ENCODE measurements at regions not wholly inside any gene's neighbourhood (a gene's known extent, or its start where the extent isn't known, plus 50 kb on each side); places are given as distances from the start of the nearest gene placed in this dataset.

DNA sequence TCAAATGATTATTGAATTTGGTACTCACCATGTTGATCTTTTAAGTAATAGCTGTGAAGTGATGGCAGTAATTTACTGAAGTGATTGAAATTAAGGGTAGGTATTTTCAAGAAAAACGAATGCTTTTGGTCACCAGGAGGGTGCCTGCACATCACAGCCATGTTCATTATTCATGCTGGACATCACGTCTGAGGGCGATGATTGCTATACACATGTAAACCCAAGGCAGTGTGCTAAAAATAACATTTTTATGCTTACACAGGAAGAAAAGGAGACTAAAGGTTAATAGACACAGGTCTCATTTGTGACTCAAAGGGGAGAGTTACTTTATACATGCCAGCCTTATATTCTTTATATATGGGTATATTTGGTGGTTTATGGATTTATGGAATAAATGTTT is 1146.0 kb downstream of the NLGN4X start:
- Mint-ChIP-seq H3K4me3 (no peak overlapping the region), H3K27me3 (no peaks in the 10 kb centered on the region), H3K9me3 (peaks cover 1% of the 10 kb centered on the region), H3K27ac (no peak overlapping the region), H3K36me3 (ENCODE audit: low read depth) (no peaks in the 10 kb centered on the region), H3K4me1 (ENCODE audit: low read depth) (no peaks in the 10 kb centered on the region)
- ChIA-PET POLR2A (no interaction called here), CTCF (no interaction called here)
- TF ChIP-seq, protein P1, sequence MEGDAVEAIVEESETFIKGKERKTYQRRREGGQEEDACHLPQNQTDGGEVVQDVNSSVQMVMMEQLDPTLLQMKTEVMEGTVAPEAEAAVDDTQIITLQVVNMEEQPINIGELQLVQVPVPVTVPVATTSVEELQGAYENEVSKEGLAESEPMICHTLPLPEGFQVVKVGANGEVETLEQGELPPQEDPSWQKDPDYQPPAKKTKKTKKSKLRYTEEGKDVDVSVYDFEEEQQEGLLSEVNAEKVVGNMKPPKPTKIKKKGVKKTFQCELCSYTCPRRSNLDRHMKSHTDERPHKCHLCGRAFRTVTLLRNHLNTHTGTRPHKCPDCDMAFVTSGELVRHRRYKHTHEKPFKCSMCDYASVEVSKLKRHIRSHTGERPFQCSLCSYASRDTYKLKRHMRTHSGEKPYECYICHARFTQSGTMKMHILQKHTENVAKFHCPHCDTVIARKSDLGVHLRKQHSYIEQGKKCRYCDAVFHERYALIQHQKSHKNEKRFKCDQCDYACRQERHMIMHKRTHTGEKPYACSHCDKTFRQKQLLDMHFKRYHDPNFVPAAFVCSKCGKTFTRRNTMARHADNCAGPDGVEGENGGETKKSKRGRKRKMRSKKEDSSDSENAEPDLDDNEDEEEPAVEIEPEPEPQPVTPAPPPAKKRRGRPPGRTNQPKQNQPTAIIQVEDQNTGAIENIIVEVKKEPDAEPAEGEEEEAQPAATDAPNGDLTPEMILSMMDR (IDR thresholded peaks at IDR 0.05) = no peak
- ATAC-seq (no peak), DNase-seq (no peak)
- intact Hi-C loops (cut with micrococcal nuclease) = no loop called here

DNA sequence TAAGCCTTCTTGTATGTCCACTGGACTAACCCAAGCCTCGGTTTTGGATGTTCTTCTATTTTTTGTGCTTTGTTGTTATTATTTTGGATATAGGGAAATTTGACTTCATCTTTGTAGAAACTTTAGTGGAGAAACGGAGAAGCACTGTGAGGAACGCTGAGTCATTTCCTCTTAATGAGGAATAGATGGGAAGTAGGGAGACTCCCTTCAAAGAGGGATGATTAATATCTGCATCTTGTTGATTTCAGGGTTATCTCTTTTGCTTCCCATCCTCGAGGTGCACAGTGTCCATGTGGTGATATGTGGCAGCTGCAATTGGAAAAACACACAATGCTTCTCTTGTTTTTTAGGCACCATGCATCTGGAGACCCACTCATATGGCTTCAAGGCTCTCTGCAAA is 1147.9 kb downstream of the NLGN4X start:
- peaks cover 1% of the 10 kb centered on the region for H3K9me3 Mint-ChIP-seq
- intact Hi-C loops (cut with micrococcal nuclease) = no loop called here
- ATAC-seq = no peak
- H3K27me3 Mint-ChIP-seq = no peaks in the 10 kb centered on the region
- TF ChIP-seq, protein P1 (IDR thresholded peaks at IDR 0.05) = no peak
- CTCF ChIA-PET = no interaction called here
- POLR2A ChIA-PET = no interaction called here
- H3K4me1 Mint-ChIP-seq (ENCODE audit: low read depth) = no peaks in the 10 kb centered on the region
- no peak for DNase-seq
- no peak overlapping the region for H3K4me3 Mint-ChIP-seq
- H3K36me3 Mint-ChIP-seq (ENCODE audit: low read depth) = no peaks in the 10 kb centered on the region
- H3K27ac Mint-ChIP-seq = no peak overlapping the region

DNA sequence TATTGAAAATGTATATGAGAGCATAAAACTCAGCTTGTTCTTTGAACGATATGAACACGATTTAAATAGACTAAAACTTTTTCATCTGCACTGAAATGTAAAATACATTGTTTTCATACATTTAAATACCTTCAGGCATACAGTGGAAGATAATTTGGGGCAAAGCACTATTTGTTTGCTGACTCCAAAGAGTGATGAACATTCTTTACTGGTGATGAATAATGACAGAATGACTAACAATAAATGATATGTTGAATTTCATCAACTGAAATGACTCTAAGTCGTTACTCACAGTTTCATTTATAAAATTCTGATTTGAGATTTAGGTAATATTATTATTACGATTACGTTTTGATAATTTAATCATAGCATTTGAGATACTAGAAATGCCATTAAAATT is 1160.1 kb downstream of the NLGN4X start:
- Mint-ChIP-seq H3K27me3 (no peaks in the 10 kb centered on the region), H3K4me3 (no peak overlapping the region), H3K9me3 (no peaks in the 10 kb centered on the region), H3K27ac (no peak overlapping the region), H3K36me3 (ENCODE audit: low read depth) (no peaks in the 10 kb centered on the region), H3K4me1 (ENCODE audit: low read depth) (no peaks in the 10 kb centered on the region)
- intact Hi-C loops (cut with micrococcal nuclease) = no loop called here
- DNase-seq (no peak), ATAC-seq (no peak)
- POLR2A ChIA-PET = no interaction called here
- TF ChIP-seq, protein P1 (IDR thresholded peaks at IDR 0.05) = no peak
- CTCF ChIA-PET = no interaction called here

DNA sequence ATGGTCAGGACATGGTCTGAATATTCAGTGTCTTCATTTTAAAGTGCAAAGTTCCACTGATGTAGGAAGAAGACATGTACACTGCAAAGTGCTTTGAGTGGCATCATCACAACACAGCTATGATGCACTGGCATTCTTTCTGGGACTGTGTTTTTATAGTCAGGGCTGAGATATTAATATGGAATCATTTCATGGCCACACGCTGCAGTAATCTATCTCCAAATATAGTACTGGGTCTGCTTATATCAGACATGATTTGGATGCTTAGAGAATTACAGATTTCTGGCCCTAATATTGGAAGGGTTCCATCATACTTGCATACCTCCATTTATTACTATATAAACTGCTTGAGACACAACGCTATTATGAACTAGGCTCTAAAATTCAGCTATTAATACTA is 1170.9 kb downstream of the NLGN4X start:
- no peak for DNase-seq
- no peak for ATAC-seq
- TF ChIP-seq, protein P1 (IDR thresholded peaks at IDR 0.05) = no peak
- Mint-ChIP-seq H3K9me3 (no peaks in the 10 kb centered on the region), H3K27me3 (no peaks in the 10 kb centered on the region), H3K27ac (no peak overlapping the region), H3K36me3 (ENCODE audit: low read depth) (no peaks in the 10 kb centered on the region), H3K4me3 (no peak overlapping the region), H3K4me1 (ENCODE audit: low read depth) (no peaks in the 10 kb centered on the region)
- CTCF ChIA-PET = no interaction called here
- intact Hi-C loops (cut with micrococcal nuclease) = no loop called here
- POLR2A ChIA-PET = no interaction called here

DNA sequence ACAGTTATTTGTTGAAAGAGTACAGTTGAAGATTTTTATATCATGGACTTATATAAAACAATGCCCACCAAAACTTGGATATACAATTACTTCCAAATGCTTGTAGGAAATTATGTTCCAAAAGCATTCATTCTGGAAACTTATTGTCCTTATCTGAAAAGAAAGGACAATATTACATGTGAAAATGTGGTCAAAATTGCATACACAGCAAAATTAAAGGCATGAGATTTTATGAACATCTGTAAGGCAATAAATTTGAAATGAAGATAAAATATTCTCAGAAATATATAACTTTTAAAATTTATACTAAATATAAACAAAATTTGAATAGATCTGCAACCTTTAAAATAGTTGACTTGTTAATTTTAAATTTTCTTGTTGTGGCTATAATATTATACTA is 1173.8 kb downstream of the NLGN4X start:
- ChIA-PET CTCF (no interaction called here), POLR2A (no interaction called here)
- ATAC-seq (no peak), DNase-seq (no peak)
- Mint-ChIP-seq H3K9me3 (no peaks in the 10 kb centered on the region), H3K36me3 (ENCODE audit: low read depth) (no peaks in the 10 kb centered on the region), H3K4me1 (ENCODE audit: low read depth) (no peaks in the 10 kb centered on the region), H3K4me3 (no peak overlapping the region), H3K27me3 (no peaks in the 10 kb centered on the region), H3K27ac (no peak overlapping the region)
- TF ChIP-seq, protein P1 (IDR thresholded peaks at IDR 0.05) = no peak
- intact Hi-C loops (cut with micrococcal nuclease) = no loop called here
